Ishikawa (cell line): ENCODE measurements at regions not wholly inside any gene's neighbourhood (a gene's known extent, or its start where the extent isn't known, plus 50 kb on each side); places are given as distances from the start of the nearest gene placed in this dataset.

ENCODE experiments used
- CEBPB ChIP-seq: IDR thresholded peaks from 2 replicates; pipeline ENCODE4 v1.6.1; 2012
- CREB1 ChIP-seq: IDR thresholded peaks from 2 replicates; pipeline ENCODE4 v1.6.1; 2012; ENCODE audit warnings: low read depth
- EGR1 ChIP-seq: IDR thresholded peaks from 2 replicates; pipeline ENCODE4 v1.6.1; 2012
- EP300 ChIP-seq: IDR thresholded peaks from 2 replicates; pipeline ENCODE4 v1.6.1; 2012; ENCODE audit warnings: borderline replicate concordance
- FOXM1 ChIP-seq: IDR thresholded peaks from 2 replicates; pipeline ENCODE4 v1.6.1; 2012; ENCODE audit warnings: low read depth, borderline replicate concordance
- MAX ChIP-seq: IDR thresholded peaks from 2 replicates; pipeline ENCODE4 v1.6.1; 2012
- NFIC ChIP-seq: IDR thresholded peaks from 2 replicates; pipeline ENCODE4 v1.6.1; 2012
- RAD21 ChIP-seq: IDR thresholded peaks from 2 replicates; pipeline ENCODE4 v1.6.1; 2012; ENCODE audit warnings: low read depth
- REST ChIP-seq: IDR thresholded peaks from 2 replicates; pipeline ENCODE4 v1.6.1; 2012; ENCODE audit warnings: low read depth, mild to moderate bottlenecking
- TAF1 ChIP-seq: IDR thresholded peaks from 2 replicates; pipeline ENCODE4 v1.6.1; 2012; ENCODE audit warnings: low read depth, mild to moderate bottlenecking
- TCF12 ChIP-seq: IDR thresholded peaks from 2 replicates; pipeline ENCODE4 v1.6.1; 2012; ENCODE audit warnings: low read depth
- TEAD4 ChIP-seq: IDR thresholded peaks from 2 replicates; pipeline ENCODE4 v1.6.1; 2012
- USF1 ChIP-seq: IDR thresholded peaks from 2 replicates; pipeline ENCODE4 v1.6.1; 2012
- YY1 ChIP-seq: IDR thresholded peaks from 2 replicates; pipeline ENCODE4 v1.6.1; 2012; ENCODE audit warnings: low read depth
- ZBTB7A ChIP-seq: IDR thresholded peaks from 2 replicates; pipeline ENCODE4 v1.6.1; 2012; ENCODE audit warnings: low read depth

- no peak for TF ChIP-seq USF1
- no peak for TF ChIP-seq EP300
- no peak for TF ChIP-seq FOXM1
- TF ChIP-seq REST: no peak
- no peak for TF ChIP-seq TAF1
- no peak for TF ChIP-seq NFIC
- no peak for TF ChIP-seq TEAD4
- TF ChIP-seq RAD21: no peak
- no peak for TF ChIP-seq CEBPB
- no peak for TF ChIP-seq ZBTB7A
- TF ChIP-seq CREB1: no peak
These were observed 139.2 kb downstream of the ADAMTS15 start for GRCh38 chr11:130587658-130588057.

GRCh38 chr11:130588471-130588870, 140.0 kb downstream of the ADAMTS15 start:
- no peak for TF ChIP-seq MAX
- no peak for TF ChIP-seq CEBPB
- TF ChIP-seq REST: no peak
- no peak for TF ChIP-seq TAF1
- no peak for TF ChIP-seq RAD21
- no peak for TF ChIP-seq YY1
- no peak for TF ChIP-seq CREB1
- TF ChIP-seq EP300: no peak
- no peak for TF ChIP-seq FOXM1
- no peak for TF ChIP-seq ZBTB7A
- TF ChIP-seq TEAD4: no peak
- no peak for TF ChIP-seq EGR1
- TF ChIP-seq USF1: no peak

GRCh38 chr11:130592056-130592455, 143.6 kb downstream of the ADAMTS15 start:
- TF ChIP-seq USF1 (no peak), EP300 (no peak), TAF1 (no peak), RAD21 (no peak), NFIC (no peak), MAX (no peak), YY1 (no peak), TCF12 (no peak), EGR1 (no peak), TEAD4 (no peak)

- no peak for TF ChIP-seq EGR1
- TF ChIP-seq RAD21: no peak
- no peak for TF ChIP-seq MAX
- TF ChIP-seq EP300: no peak
- no peak for TF ChIP-seq CREB1
- no peak for TF ChIP-seq ZBTB7A
- TF ChIP-seq USF1: no peak
- TF ChIP-seq CEBPB: no peak
- no peak for TF ChIP-seq YY1
- no peak for TF ChIP-seq TCF12
- TF ChIP-seq TEAD4: no peak
- no peak for TF ChIP-seq FOXM1
- TF ChIP-seq NFIC: no peak
- no peak for TF ChIP-seq REST
- no peak for TF ChIP-seq TAF1
These were observed 144.6 kb downstream of the ADAMTS15 start for GRCh38 chr11:130593064-130593463.
